ENCODE measurements at regions not wholly inside any gene's neighbourhood (a gene's known extent, or its start where the extent isn't known, plus 50 kb on each side); places are given as distances from the start of the nearest gene placed in this dataset.

GRCh38 chr3:76656531-76657070, 383.3 kb upstream of the ROBO2 start:
- POLR2A ChIA-PET: no interaction called here
- CTCF ChIA-PET: no interaction called here

GRCh38 chr3:76657909-76658308, 382.0 kb upstream of the ROBO2 start:
- POLR2A ChIA-PET: no interaction called here
- CTCF ChIA-PET: no interaction called here

GRCh38 chr3:76661527-76662250, 378.2 kb upstream of the ROBO2 start:
- POLR2A ChIA-PET: no interaction called here
- CTCF ChIA-PET: no interaction called here

GRCh38 chr3:76664816-76665215, 375.1 kb upstream of the ROBO2 start:
- ChIA-PET CTCF (no interaction called here), POLR2A (no interaction called here)

GRCh38 chr3:76668653-76669052, 371.2 kb upstream of the ROBO2 start:
- POLR2A ChIA-PET: no interaction called here
- CTCF ChIA-PET: no interaction called here

GRCh38 chr3:76669322-76669721, 370.6 kb upstream of the ROBO2 start:
- ChIA-PET CTCF (no interaction called here), POLR2A (no interaction called here)

- ChIA-PET POLR2A (no interaction called here), CTCF (no interaction called here)
Measured at GRCh38 chr3:76673171-76673570, 366.7 kb upstream of the ROBO2 start.

GRCh38 chr3:76679541-76679940, 360.4 kb upstream of the ROBO2 start:
- POLR2A ChIA-PET: no interaction called here
- CTCF ChIA-PET: no interaction called here

GRCh38 chr3:76683256-76683655, 356.6 kb upstream of the ROBO2 start:
- CTCF ChIA-PET: no interaction called here

GRCh38 chr3:76684946-76685345, 355.0 kb upstream of the ROBO2 start:
- ChIA-PET POLR2A (no interaction called here), CTCF (no interaction called here)

More at GRCh38 chr3:76683256-76683655, 356.6 kb upstream of the ROBO2 start:
- POLR2A ChIA-PET: no interaction called here

GRCh38 chr3:76685858-76686257, 354.0 kb upstream of the ROBO2 start:
- ChIA-PET POLR2A (no interaction called here), CTCF (no interaction called here)

GRCh38 chr3:76687019-76687418, 352.9 kb upstream of the ROBO2 start:
- CTCF ChIA-PET: no interaction called here
- POLR2A ChIA-PET: no interaction called here

- ChIA-PET CTCF (no interaction called here), POLR2A (no interaction called here)
Measured at GRCh38 chr3:76694063-76694462, 345.8 kb upstream of the ROBO2 start.

GRCh38 chr3:76698136-76698706, 341.7 kb upstream of the ROBO2 start:
- ChIA-PET POLR2A (no interaction called here), CTCF (no interaction called here)

GRCh38 chr3:76699846-76700245, 340.1 kb upstream of the ROBO2 start:
- CTCF ChIA-PET: no interaction called here
- POLR2A ChIA-PET: no interaction called here

- CTCF ChIA-PET: no interaction called here
- POLR2A ChIA-PET: no interaction called here
Measured at GRCh38 chr3:76700323-76700722, 339.6 kb upstream of the ROBO2 start.

GRCh38 chr3:76702676-76703075, 337.2 kb upstream of the ROBO2 start:
- CTCF ChIA-PET: no interaction called here

GRCh38 chr3:76715426-76715825, 324.5 kb upstream of the ROBO2 start:
- ChIA-PET CTCF (no interaction called here), POLR2A (no interaction called here)

More at GRCh38 chr3:76702676-76703075, 337.2 kb upstream of the ROBO2 start:
- POLR2A ChIA-PET: no interaction called here

GRCh38 chr3:76723366-76723765, 316.5 kb upstream of the ROBO2 start:
- CTCF ChIA-PET: no interaction called here

GRCh38 chr3:76724075-76724474, 315.8 kb upstream of the ROBO2 start:
- POLR2A ChIA-PET: no interaction called here
- CTCF ChIA-PET: no interaction called here

More at GRCh38 chr3:76723366-76723765, 316.5 kb upstream of the ROBO2 start:
- POLR2A ChIA-PET: no interaction called here

- ChIA-PET CTCF (no interaction called here), POLR2A (no interaction called here)
Measured at GRCh38 chr3:76724706-76725105, 315.2 kb upstream of the ROBO2 start.

- POLR2A ChIA-PET: no interaction called here
- CTCF ChIA-PET: no interaction called here
Measured at GRCh38 chr3:76726034-76726433, 313.9 kb upstream of the ROBO2 start.
